ENCODE measurements at regions not wholly inside any gene's neighbourhood (a gene's known extent, or its start where the extent isn't known, plus 50 kb on each side); places are given as distances from the start of the nearest gene placed in this dataset.

DNA sequence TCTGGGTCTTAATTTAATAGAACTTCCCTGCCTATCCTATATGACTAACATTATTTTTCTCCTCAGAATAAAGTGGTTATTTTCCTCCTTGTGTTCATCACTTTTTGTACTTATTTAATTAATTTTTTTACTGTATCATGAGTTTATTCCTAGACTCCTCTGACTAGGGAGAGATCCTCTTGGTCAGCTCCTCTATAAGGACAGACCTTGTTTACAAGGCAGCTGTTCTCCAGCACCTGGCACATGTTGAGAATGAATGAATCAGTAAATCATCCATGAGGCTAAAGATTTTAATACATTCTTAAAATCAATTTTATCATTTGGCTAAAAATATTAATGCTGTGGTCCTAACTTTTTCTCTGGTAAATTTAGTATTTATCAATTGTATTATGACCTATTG, 139.8 kb downstream of the NUDT12 start:
- no peak for TF ChIP-seq CTCF (IDR thresholded peaks at IDR 0.05 in 4 of 5, conservative IDR thresholded peaks at IDR 0.05 in 1 of 5)
- no peak for TF ChIP-seq POLR2A (IDR thresholded peaks at IDR 0.05)

All from gastrocnemius medialis (tissue), 4 donors.